ENCODE measurements at regions not wholly inside any gene's neighbourhood (a gene's known extent, or its start where the extent isn't known, plus 50 kb on each side); places are given as distances from the start of the nearest gene placed in this dataset.

- TF ChIP-seq FOXM1 (IDR thresholded peaks at IDR 0.05; ENCODE audit: low read depth) (no peak), CTCF (IDR thresholded peaks at IDR 0.05) (no peak), RFX5 (IDR thresholded peaks at IDR 0.05; ENCODE audit: low read length) (no peak)
Observed at GRCh38 chr7:42730586-42730985, 181.3 kb downstream of the C7orf25 start.

All from SK-N-SH (cell line).